Natural killer cell treated with Interleukin-12 subunit alpha and Interleukin-12 subunit beta and Interleukin-15 and Interleukin-18, amount 100 ng/mL, for 72 hours (primary cell): ENCODE measurements at regions not wholly inside any gene's neighbourhood (a gene's known extent, or its start where the extent isn't known, plus 50 kb on each side); places are given as distances from the start of the nearest gene placed in this dataset.
A peak's percentile ranks its signal among the peaks of the same experiment; 100 is the strongest.

Experiments used
- ATAC-seq, 2 donors: fragments of 150-1000 bp; cut with Tn5 transposase in 1 of 2; sonication (Bioruptor Pico), chemical (Tn5 transposase) in 1 of 2; 2 replicates each; pipeline ENCODE4 v1.10.0; 2021
- DNase-seq: peaks from one replicate; pipeline ENCODE4 v3.0.0; 2022; ENCODE audit warnings: low spot score
- H3K27ac Mint-ChIP-seq, 2 donors: 1 replicate in 1 of 2; 2 replicates in 1 of 2; pipeline ENCODE4 v1.8.0; 2022; ENCODE audit warnings: mixed read lengths in 2 of 2, mild to moderate bottlenecking in 1 of 2, moderate library complexity in 1 of 2
- H3K27me3 Mint-ChIP-seq, 2 donors: 1 replicate in 1 of 2; 2 replicates in 1 of 2; pipeline ENCODE4 v1.8.0; 2022; ENCODE audit warnings: mixed read lengths in 2 of 2
- H3K36me3 Mint-ChIP-seq: one replicate; pipeline ENCODE4 v1.8.0; 2022; ENCODE audit warnings: mixed read lengths
- H3K4me1 Mint-ChIP-seq, 2 donors: 1 replicate in 1 of 2; 2 replicates in 1 of 2; pipeline ENCODE4 v1.8.0; 2022; ENCODE audit warnings: low read depth in 2 of 2, mixed read lengths in 2 of 2, mild to moderate bottlenecking in 1 of 2
- H3K4me3 Mint-ChIP-seq: one replicate; pipeline ENCODE4 v1.8.0; 2022; ENCODE audit warnings: mixed read lengths
- H3K9me3 Mint-ChIP-seq: 2 replicates; pipeline ENCODE4 v1.8.0; 2022; ENCODE audit warnings: mixed read lengths

DNA sequence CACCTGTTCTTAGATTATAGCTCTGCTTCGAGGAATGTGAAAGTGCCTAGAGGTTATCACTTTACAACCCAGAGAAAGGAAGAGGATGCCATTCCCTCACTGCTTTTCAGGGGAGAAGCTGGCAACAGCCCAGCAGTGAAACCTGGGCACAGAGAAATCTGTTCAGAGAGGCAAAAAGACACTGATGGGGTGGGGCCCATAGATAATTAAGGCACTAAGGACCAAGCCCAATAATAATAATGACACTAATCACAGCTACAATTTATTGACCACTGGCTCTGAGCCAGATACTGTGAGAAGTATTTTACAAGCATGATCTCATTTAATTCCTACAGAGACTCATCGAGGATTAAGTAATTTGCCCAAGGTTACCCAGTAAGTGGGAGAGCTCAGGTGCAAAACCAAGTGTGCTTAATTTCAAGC lies 168.3 kb downstream of the PIK3R1 start:
- Mint-ChIP-seq H3K4me1 (peaks cover 60 to 69% of the 10 kb centered on the region in 2 donors), H3K36me3 (peaks cover 14% of the 10 kb centered on the region), H3K27me3 (no peaks in the 10 kb centered on the region), H3K4me3 (no peak overlapping the region), H3K9me3 (peaks cover 11% of the 10 kb centered on the region), H3K27ac (peak overlapping the region; percentile 98 to 99)
- ATAC-seq (no peak), DNase-seq (no peak)

DNA sequence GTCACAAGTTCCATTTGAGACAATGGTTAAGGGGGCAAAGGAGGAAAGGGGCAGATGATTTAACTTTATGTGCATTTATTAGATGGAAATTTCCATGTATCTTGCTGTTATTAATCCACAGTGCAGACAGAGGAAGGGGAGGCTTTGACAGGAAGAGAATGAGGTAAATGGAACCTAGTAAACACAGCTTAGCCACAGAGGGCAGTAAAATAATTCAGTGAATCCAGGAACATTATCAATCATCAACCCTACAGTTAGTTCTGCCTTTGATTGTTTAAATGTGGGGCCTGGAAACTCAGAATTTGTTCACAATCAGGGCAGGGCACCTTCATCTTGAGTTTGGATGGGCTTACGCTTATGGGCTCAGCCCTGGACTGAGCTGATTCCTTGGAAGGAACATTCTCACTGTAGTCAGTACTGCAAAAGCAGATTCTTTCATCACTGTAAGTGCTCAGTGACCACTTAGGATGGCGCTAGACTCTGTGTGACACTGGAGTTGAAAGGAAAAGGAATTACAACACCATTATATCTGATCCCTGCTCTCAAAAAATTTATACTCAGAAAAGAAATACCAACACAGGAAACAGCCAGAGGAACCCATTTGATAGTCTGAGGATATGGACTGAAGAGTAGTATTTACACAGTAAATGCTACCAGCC lies 169.5 kb downstream of the PIK3R1 start:
- ATAC-seq = no peak
- Mint-ChIP-seq H3K4me3 (peak overlapping the region; percentile 56), H3K4me1 (peaks cover 48 to 61% of the 10 kb centered on the region in 2 donors), H3K27ac (peak overlapping the region; percentile 64 to 99), H3K36me3 (peaks cover 14% of the 10 kb centered on the region), H3K9me3 (peaks cover 11% of the 10 kb centered on the region), H3K27me3 (no peaks in the 10 kb centered on the region)
- DNase-seq = no peak

DNA sequence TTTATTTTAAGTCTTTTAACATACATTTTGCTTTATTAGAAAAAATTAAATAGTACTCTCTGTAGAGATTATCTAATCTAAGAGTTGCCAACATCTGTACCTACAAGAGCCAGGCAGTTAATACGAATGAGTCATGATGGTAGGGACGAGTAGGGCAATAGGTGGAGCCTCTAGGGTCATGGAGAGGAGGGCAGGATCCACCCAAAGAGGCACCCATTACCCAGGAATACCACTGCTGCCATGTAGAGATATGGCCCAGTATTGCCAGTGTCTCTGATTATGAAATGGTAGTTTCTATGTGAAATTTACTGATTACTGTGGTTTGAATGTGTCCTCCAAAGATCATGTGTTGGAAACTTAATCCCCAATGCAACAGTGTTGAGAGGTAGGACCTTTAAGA lies 170.4 kb downstream of the PIK3R1 start:
- no peak overlapping the region for H3K4me3 Mint-ChIP-seq
- no peak for DNase-seq
- ATAC-seq = no peak
- H3K27me3 Mint-ChIP-seq = no peaks in the 10 kb centered on the region
- peaks cover 40 to 58% of the 10 kb centered on the region in 2 donors for H3K4me1 Mint-ChIP-seq
- peaks cover 11% of the 10 kb centered on the region for H3K9me3 Mint-ChIP-seq
- peaks cover 14% of the 10 kb centered on the region for H3K36me3 Mint-ChIP-seq
- no peak overlapping the region for H3K27ac Mint-ChIP-seq

DNA sequence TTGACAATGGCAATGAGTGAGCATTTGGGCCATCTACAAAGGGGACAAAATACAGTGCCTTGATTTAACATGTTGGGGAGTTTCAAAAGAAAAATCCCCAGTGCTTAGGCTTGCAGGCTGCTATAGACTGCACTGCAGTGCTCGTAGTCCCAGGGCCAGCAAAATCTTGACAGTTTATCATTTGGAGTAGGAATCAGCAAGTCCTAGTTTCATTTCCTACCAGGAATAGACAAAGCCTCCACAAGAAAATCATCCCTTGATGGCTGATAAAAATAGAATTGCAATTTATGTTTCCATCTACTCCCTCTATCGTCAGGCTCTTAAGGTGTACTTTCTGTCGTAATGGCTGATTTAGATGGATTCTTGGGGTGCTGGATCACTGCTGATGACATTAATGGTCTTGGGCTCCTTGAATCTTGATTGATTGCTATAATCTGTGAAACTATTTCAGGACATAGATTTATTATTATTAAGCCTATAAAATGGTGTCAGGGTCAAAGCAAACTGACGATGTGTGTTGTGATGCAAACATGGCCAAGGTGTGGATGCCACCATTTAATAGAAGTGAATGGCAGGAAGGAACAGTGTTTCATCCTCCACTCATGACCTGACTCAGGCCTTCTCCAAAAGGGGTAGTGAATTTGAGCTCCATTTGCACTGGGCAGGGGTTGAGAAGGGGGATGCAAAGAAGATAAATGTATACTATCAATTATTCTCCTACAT lies 171.7 kb downstream of the PIK3R1 start:
- DNase-seq (no peak), ATAC-seq (no peak)
- Mint-ChIP-seq H3K9me3 (peaks cover 14% of the 10 kb centered on the region), H3K27ac (no peak overlapping the region), H3K36me3 (peaks cover 14% of the 10 kb centered on the region), H3K4me1 (peaks cover 32 to 47% of the 10 kb centered on the region in 2 donors), H3K27me3 (no peaks in the 10 kb centered on the region), H3K4me3 (no peak overlapping the region)

DNA sequence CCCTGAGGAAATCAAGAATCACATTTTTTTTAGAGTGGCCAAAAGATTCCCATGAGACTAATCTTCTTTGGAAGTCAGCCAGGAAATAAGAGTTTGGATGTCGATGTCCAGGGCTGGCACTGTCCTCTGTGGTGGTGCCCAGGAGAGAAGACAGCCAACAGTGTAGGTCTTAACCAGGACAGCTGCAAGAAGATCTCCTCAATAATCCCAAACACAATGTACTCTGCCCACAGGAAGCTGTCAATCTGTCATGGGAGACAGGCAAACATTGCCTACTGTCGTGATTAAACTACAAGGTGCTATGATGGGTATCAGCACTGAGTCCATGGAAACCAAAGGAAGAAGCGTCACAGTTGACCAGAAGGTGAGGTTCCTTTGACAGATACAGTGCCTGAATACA lies 174.1 kb downstream of the PIK3R1 start:
- H3K27ac Mint-ChIP-seq = no peak overlapping the region
- no peak overlapping the region for H3K4me3 Mint-ChIP-seq
- no peaks in the 10 kb centered on the region for H3K27me3 Mint-ChIP-seq
- DNase-seq = no peak
- ATAC-seq = no peak
- peaks cover 8% of the 10 kb centered on the region for H3K9me3 Mint-ChIP-seq
- H3K4me1 Mint-ChIP-seq = peaks cover 27 to 39% of the 10 kb centered on the region in 2 donors
- H3K36me3 Mint-ChIP-seq = peaks cover 3% of the 10 kb centered on the region

DNA sequence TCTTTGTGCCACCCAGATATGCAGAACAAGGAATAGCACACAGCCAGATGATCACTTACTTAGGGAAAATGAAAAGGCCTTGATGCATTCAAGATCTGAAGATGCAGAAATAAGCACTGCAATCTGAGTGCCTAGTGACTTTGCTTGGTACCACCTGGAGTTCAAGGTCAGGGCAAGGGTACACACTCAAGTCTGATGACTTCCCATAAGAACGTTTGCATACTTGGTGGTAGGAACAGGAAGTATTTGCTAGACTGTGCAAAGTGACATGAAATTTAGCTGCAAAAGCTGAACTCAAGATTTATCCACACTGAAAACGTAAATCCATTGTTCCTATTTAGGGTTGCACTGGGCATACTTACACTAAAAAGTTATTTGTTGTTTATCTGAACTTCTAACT lies 177.1 kb downstream of the PIK3R1 start:
- no peak for DNase-seq
- H3K36me3 Mint-ChIP-seq = peaks cover 11% of the 10 kb centered on the region
- H3K4me3 Mint-ChIP-seq = no peak overlapping the region
- H3K27ac Mint-ChIP-seq = peak overlapping the region in 1 of 2 donors; percentile 78
- no peaks in the 10 kb centered on the region for H3K27me3 Mint-ChIP-seq
- H3K4me1 Mint-ChIP-seq = peaks cover 39 to 45% of the 10 kb centered on the region in 2 donors
- H3K9me3 Mint-ChIP-seq = peaks cover 6% of the 10 kb centered on the region
- ATAC-seq = no peak

DNA sequence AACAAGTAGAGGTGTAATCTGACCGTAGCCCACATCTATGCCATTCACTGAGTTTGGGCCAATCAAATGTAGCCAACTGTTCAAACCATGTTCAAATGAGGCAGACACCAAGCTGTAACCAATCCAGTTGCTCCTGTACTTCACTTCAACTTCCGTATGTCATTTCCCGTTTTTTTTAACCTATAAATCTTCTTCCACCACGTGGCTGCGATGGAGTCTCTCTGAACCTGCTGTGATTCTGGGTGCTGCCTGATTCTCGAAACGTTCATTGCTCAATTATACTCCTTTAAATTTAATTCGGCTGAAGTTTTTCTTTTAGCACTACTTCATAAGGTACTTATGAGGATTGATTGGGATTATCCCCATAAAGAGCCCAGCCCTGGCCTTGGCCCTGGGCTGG lies 179.7 kb downstream of the PIK3R1 start:
- Mint-ChIP-seq H3K36me3 (peaks cover 17% of the 10 kb centered on the region), H3K9me3 (peaks cover 6% of the 10 kb centered on the region), H3K27ac (peak overlapping the region; percentile 86 to 95), H3K4me1 (peaks cover 52 to 58% of the 10 kb centered on the region in 2 donors), H3K27me3 (no peaks in the 10 kb centered on the region), H3K4me3 (no peak overlapping the region)
- DNase-seq (no peak), ATAC-seq (no peak)

DNA sequence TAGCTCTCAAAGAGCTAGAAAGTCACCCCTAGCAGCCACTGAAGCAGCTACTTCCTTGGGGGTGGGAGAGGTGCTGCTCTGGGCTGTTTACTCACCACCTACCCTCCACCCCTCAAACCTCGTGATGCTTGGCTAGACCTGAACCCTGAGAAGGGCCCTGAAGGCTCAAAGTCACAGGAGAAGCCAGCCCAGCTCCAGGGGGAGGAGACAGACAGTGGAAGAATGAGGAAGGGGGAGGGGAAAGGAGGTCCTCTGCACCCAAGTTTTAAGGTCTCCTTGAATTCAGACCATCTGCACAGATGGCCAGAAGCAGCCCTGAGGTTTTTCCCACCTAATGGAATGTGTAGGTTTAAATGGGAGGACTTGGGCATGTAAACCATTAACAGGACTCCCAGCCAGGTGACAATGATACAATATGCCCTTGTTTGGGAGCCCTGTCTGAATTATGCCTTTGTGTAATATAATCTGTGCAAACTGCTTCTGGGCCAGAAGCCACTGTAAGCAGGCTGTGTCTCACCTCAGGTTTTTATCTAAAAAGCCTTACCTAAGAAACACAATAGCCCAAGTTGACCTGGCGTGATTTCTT lies 180.5 kb downstream of the PIK3R1 start:
- H3K27ac Mint-ChIP-seq = peak overlapping the region; percentile 86 to 95
- ATAC-seq (peak in 1 of 2 donors; percentile 64), DNase-seq (no peak)
- peaks cover 52 to 55% of the 10 kb centered on the region in 2 donors for H3K4me1 Mint-ChIP-seq
- H3K9me3 Mint-ChIP-seq = peaks cover 6% of the 10 kb centered on the region
- H3K27me3 Mint-ChIP-seq = no peaks in the 10 kb centered on the region
- H3K36me3 Mint-ChIP-seq = peaks cover 17% of the 10 kb centered on the region
- no peak overlapping the region for H3K4me3 Mint-ChIP-seq

DNA sequence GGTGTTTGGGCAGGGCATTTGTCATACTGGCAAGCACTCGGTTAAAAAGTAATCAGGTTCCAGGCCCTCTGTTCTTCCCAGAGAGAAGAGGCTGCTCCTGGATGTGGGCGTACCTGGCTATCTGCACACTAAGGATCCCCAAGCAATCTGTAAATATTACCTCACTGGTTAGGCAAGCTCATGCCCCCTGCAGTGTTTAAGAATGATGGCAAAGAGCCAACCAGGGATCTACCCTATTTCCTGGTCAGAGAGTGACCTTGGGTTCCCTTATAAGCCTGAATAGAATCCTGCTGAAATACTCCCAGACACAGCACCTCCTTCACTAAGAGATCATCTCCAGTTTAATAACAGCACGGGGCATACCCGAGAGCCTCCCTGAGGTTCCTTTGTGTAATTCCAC lies 181.2 kb downstream of the PIK3R1 start:
- Mint-ChIP-seq H3K27me3 (no peaks in the 10 kb centered on the region), H3K4me3 (no peak overlapping the region), H3K4me1 (peaks cover 52 to 55% of the 10 kb centered on the region in 2 donors), H3K36me3 (peaks cover 21% of the 10 kb centered on the region), H3K9me3 (peaks cover 6% of the 10 kb centered on the region), H3K27ac (peak overlapping the region; percentile 86 to 95)
- ATAC-seq = no peak
- DNase-seq = no peak

DNA sequence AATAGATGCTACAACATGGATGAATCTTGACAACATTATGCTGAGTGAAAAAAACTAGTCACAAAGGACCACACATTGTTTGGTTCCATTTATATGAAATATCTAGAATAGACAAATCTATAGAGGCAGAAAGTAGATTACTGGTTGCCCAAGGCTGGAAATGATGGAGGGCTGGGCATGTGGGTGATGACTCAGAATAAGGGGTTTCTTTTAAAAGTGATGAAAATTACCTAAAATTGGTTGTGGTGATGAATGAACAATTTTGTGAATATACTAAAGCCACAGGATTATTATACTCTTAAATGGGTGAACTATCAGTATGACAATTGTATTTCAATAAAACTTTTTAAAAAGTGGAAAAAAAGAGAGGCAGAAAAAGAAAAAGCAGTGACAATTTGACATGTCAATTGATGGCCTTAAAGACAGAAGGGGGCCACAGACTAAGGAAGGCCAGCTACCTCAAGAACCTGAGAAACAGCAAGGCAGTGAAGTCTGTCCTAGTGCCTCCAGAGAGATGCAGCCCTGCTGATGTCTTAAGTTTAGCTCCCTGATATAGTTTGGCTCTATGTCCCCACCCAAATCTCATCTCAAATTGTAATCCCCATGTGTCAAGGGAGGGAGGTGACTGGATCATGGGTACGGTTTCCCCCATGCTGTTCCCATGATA lies 182.7 kb downstream of the PIK3R1 start:
- Mint-ChIP-seq H3K9me3 (peaks cover 2% of the 10 kb centered on the region), H3K4me3 (peak overlapping the region; percentile 63), H3K36me3 (peaks cover 21% of the 10 kb centered on the region), H3K4me1 (peaks cover 39 to 48% of the 10 kb centered on the region in 2 donors), H3K27ac (peak overlapping the region; percentile 86 to 95), H3K27me3 (no peaks in the 10 kb centered on the region)
- ATAC-seq (peak; percentile 79 to 86), DNase-seq (no peak)

DNA sequence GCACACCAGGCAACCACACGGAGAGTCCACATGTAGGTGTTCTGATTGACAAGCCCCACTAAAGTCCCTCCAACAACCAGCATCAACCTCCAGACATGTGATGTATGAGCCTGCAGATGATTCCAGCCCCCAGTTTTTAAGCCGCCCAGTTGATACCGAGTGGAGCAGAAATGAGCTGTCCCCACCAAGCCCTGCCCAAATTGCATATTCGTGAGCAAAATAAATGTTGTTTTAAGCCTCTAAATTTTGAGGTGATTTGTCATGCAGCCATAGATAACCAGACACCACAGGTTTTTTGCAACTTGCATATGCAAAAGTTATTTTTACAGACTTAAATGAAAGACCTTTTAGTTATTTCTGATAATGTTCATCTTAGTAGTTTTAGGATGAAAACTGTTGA lies 187.7 kb downstream of the PIK3R1 start:
- no peaks in the 10 kb centered on the region for H3K27me3 Mint-ChIP-seq
- H3K4me3 Mint-ChIP-seq = no peak overlapping the region
- ATAC-seq (no peak), DNase-seq (no peak)
- peaks cover 4% of the 10 kb centered on the region for H3K36me3 Mint-ChIP-seq
- no peak overlapping the region for H3K27ac Mint-ChIP-seq
- H3K9me3 Mint-ChIP-seq = no peaks in the 10 kb centered on the region
- peaks cover 36% of the 10 kb centered on the region in 2 donors for H3K4me1 Mint-ChIP-seq

DNA sequence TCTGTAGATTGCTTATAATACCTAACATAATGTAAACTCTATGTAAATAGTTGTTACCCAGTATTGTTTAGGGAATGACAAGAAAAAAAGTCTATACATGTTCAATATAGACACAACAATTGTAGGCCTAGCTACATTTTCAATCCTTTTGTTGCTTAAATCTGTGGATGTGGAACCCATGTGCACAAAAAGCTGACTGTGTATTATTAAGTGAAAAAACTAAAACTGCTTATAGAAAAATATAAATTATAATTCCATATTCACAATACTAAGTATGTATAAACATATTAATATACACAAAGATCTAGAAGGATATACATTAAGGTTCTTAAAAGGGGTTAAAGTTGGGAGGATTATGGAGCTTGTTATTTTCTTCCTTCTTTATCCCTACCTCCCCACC lies 188.7 kb downstream of the PIK3R1 start:
- Mint-ChIP-seq H3K36me3 (peaks cover 4% of the 10 kb centered on the region), H3K9me3 (no peaks in the 10 kb centered on the region), H3K27ac (peak overlapping the region; percentile 96 to 99), H3K4me1 (peaks cover 29 to 30% of the 10 kb centered on the region in 2 donors), H3K27me3 (no peaks in the 10 kb centered on the region), H3K4me3 (no peak overlapping the region)
- no peak for DNase-seq
- no peak for ATAC-seq

DNA sequence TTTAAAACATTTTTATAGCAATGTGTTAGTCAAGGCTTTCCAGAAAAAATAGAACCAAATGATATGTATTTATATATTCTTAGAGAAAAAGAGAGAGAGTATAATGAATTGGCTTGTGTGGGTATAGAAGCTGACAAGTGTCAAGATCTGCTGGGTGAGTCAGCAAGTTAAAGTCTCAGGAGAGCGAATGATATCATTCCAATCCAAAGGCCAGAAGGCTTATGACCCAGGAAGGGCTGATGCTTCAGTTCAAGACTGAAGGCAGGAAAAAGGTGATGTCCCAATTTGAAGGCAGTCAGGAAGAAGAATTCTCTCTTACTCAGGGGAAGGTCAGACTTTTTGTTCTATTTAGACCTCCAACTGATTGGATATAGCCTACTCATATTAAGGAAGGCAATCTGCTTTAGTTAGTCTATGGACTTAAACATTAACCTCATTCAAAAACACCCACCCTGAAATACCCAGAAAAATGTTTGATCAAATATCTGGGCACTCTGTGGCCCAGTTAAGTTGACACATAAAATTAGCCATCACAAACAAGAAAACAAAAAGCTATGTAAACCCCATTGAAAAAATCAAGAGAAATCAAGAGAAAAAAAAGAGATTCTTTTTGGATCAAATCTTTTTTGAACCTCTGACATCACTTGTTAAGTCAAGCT lies 189.6 kb downstream of the PIK3R1 start:
- Mint-ChIP-seq H3K27me3 (no peaks in the 10 kb centered on the region), H3K27ac (peak overlapping the region; percentile 96 to 99), H3K36me3 (peaks cover 4% of the 10 kb centered on the region), H3K4me1 (peaks cover 28 to 29% of the 10 kb centered on the region in 2 donors), H3K9me3 (no peaks in the 10 kb centered on the region), H3K4me3 (peak overlapping the region; percentile 64)
- no peak for DNase-seq
- peak in 1 of 2 donors; percentile 78 for ATAC-seq
